Breast epithelium (tissue), 3 donors: ENCODE measurements at regions not wholly inside any gene's neighbourhood (a gene's known extent, or its start where the extent isn't known, plus 50 kb on each side); places are given as distances from the start of the nearest gene placed in this dataset.

Experiments
- CTCF ChIP-seq, 3 donors: fragments of 450-650 bp; IDR thresholded peaks; one replicate each; pipeline ENCODE4 v1.5.1; 2016 to 2017; ENCODE audit warnings: antibody characterized with exemption in 3 of 3, mild to moderate bottlenecking in 3 of 3, moderate library complexity in 3 of 3
- POLR2A ChIP-seq: fragments of 450-650 bp; IDR thresholded peaks from one replicate; pipeline ENCODE4 v1.6.1; 2016; ENCODE audit warnings: antibody characterized with exemption, mild to moderate bottlenecking, moderate library complexity

GRCh38 chr6:130666786-130667185 is 160.4 kb upstream of the SMLR1 start:
- no peak for TF ChIP-seq POLR2A
- TF ChIP-seq CTCF (IDR thresholded peaks at IDR 0.05): no peak
